Testis (tissue), 2 donors: ENCODE measurements at regions not wholly inside any gene's neighbourhood (a gene's known extent, or its start where the extent isn't known, plus 50 kb on each side); places are given as distances from the start of the nearest gene placed in this dataset.

Experiments used
- CTCF ChIP-seq, 3 experiments: fragments of 450-650 bp in 2 of 3; fragments of 200-600 bp in 1 of 3; sonication (generic) in 1 of 3; IDR thresholded peaks; one replicate each; pipeline ENCODE4 v1.5.1; 2016 to 2019; ENCODE audit warnings: antibody characterized with exemption in 3 of 3, mild to moderate bottlenecking in 2 of 3, moderate library complexity in 1 of 3
- POLR2A ChIP-seq: fragments of 450-650 bp; IDR thresholded peaks from one replicate; pipeline ENCODE4 v1.6.1; 2017; ENCODE audit warnings: antibody characterized with exemption, mild to moderate bottlenecking, moderate library complexity

GRCh38 chr5:2102819-2103776 lies 220.4 kb upstream of the IRX4 start:
- TF ChIP-seq CTCF (IDR thresholded peaks at IDR 0.05), result no peak
- TF ChIP-seq POLR2A, result no peak
